ENCODE measurements at regions not wholly inside any gene's neighbourhood (a gene's known extent, or its start where the extent isn't known, plus 50 kb on each side); places are given as distances from the start of the nearest gene placed in this dataset.

GRCh38 chr1:55418208-55419000, 203.2 kb upstream of the USP24 start:
- Histone ChIP-seq H3K9me3 (ENCODE audit: control insufficient read depth, insufficient read depth, low read length) (no peaks in the 10 kb centered on the region), H3K4me3 (ENCODE audit: low read depth, low read length) (no peak overlapping the region), H3K4me1 (ENCODE audit: control insufficient read depth, insufficient read depth, low read length) (no peaks in the 10 kb centered on the region), H3K9ac (ENCODE audit: low read depth, low read length) (no peak overlapping the region), H3K36me3 (ENCODE audit: control insufficient read depth, insufficient read depth, low read length) (no peaks in the 10 kb centered on the region), H3K27ac (ENCODE audit: low read depth, low read length) (no peak overlapping the region), H3K27me3 (ENCODE audit: control insufficient read depth, insufficient read depth, low read length) (no peaks in the 10 kb centered on the region)

DNA sequence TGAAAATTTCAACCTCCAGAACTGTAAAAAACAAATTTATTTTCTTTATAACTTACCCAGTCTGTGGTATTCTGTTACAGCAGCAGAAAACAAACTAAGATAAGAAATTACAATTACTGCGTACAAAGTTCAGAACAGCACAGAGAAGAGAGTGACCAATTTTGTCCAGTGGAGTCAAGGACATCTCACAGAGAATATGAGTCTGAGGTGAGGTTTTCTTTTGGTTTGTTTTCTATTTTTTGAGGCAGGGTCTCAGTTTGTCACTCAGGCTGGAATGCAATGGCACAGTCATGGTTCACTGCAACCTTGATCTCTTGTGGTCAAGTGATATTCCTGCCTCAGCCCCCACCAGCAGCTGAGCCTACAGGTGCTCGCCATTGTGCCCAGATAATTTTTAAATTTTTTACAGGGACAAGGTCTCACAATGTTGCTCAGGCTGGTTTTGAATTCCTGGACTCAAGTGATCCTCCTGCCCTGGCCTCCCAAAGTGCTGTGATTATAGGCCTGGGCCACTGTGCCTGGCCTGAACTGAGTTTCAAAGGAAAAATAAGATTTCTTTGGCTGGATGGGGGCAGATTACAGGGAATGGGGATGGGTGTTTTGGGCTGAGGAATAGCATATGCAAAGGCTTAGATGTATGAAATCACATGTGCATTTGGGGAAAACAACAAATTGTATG, 201.1 kb upstream of the USP24 start:
- H3K27me3 ChIP-seq (ENCODE audit: control insufficient read depth, insufficient read depth, low read length): no peaks in the 10 kb centered on the region
- H3K9ac ChIP-seq (ENCODE audit: low read depth, low read length): no peak overlapping the region
- H3K4me1 ChIP-seq (ENCODE audit: control insufficient read depth, insufficient read depth, low read length): no peaks in the 10 kb centered on the region
- H3K27ac ChIP-seq (ENCODE audit: low read depth, low read length): no peak overlapping the region
- no peak overlapping the region for H3K4me3 ChIP-seq (ENCODE audit: low read depth, low read length)
- H3K9me3 ChIP-seq (ENCODE audit: control insufficient read depth, insufficient read depth, low read length): 0 out of 2 replicates have a peak, but pooled peaks cover 3% of the 10 kb centered on the region
- H3K36me3 ChIP-seq (ENCODE audit: control insufficient read depth, insufficient read depth, low read length): no peaks in the 10 kb centered on the region

DNA sequence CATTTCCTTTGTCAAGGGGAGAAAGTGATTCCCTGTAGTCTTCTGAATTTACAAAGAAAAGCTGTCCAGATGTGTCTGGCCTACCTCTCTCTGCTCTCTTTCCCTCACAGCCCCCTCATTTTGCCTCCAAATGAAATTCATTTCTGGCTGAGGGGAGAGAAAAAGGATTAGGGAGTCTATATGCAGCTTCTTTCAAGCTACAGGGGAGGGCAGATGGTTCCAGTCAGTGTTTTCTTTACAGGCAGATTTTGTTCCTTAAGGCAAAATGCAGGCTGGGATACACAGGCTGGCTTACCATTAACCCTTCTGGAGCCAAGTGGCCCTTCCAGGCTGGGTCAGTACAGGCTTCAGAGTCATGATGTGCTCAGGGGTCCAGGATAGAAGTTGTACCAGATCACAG, 198.1 kb upstream of the USP24 start:
- no peak overlapping the region for H3K9ac ChIP-seq (ENCODE audit: low read depth, low read length)
- 0 out of 2 replicates have a peak, but pooled peaks cover 3% of the 10 kb centered on the region for H3K9me3 ChIP-seq (ENCODE audit: control insufficient read depth, insufficient read depth, low read length)
- no peaks in the 10 kb centered on the region for H3K27me3 ChIP-seq (ENCODE audit: control insufficient read depth, insufficient read depth, low read length)
- H3K4me1 ChIP-seq (ENCODE audit: control insufficient read depth, insufficient read depth, low read length): no peaks in the 10 kb centered on the region
- no peaks in the 10 kb centered on the region for H3K36me3 ChIP-seq (ENCODE audit: control insufficient read depth, insufficient read depth, low read length)
- no peak overlapping the region for H3K4me3 ChIP-seq (ENCODE audit: low read depth, low read length)
- H3K27ac ChIP-seq (ENCODE audit: low read depth, low read length): no peak overlapping the region

DNA sequence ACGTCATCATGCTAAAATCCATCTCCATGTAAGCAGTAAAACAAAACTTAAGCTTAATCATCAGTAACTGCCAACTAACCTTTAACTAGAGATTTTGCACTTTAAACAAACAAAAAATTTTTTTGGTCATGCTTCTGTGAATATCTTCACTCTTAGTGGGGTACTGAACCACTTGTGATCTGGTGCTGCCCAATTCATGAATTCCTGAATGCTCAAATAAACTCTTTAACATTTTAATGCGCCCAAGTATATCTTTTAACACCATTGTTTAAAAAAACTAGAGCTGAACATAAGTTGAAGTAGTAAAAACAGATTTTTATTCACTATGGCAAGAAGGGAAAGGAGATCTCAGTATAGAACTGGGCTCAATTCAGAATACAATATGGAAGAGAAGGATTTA, 196.9 kb upstream of the USP24 start:
- Histone ChIP-seq H3K4me1 (ENCODE audit: control insufficient read depth, insufficient read depth, low read length) (no peaks in the 10 kb centered on the region), H3K4me3 (ENCODE audit: low read depth, low read length) (no peak overlapping the region)

DNA sequence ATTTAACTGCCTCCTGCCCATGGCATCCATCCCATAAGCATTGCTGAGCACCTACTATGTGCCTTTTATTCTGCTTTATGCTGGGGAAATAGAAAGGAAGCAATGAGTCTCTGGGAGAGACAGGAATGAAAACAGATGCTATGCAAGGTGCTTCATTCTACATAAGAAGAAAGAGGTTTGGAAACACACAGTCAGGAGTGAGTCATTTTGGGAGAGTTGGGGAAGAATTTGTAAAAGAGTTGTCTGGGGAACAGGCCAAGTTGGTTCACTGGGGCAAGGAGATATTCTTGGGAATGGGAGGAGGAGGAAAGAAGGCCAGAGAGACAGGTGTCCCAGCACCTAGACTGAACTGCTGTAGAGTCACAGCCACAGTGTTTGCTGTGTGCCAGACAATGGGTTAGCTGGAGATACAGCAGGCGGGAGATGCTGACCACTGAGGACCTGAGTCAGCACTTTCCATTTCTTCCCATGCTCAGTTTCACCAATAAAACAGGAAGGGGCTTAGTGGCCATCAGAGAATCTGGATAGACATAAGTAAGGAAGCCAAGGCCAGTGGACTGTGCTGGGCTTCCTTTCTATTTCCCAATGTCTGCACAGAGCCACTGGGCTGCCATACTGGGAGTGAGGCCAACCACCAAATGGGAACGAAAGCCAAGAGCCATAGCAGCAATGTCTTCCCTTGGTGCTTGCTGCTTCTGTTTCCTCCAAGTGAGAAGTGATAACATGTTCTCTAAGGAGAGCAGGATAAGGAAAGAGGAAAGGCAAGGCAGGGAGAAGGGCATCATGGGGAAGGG, 187.7 kb upstream of the USP24 start:
- Histone ChIP-seq H3K36me3 (ENCODE audit: control insufficient read depth, insufficient read depth, low read length) (no peaks in the 10 kb centered on the region), H3K4me1 (ENCODE audit: control insufficient read depth, insufficient read depth, low read length) (no peaks in the 10 kb centered on the region), H3K27me3 (ENCODE audit: control insufficient read depth, insufficient read depth, low read length) (no peaks in the 10 kb centered on the region), H3K9me3 (ENCODE audit: control insufficient read depth, insufficient read depth, low read length) (no peaks in the 10 kb centered on the region), H3K9ac (ENCODE audit: low read depth, low read length) (no peak overlapping the region), H3K27ac (ENCODE audit: low read depth, low read length) (no peak overlapping the region), H3K4me3 (ENCODE audit: low read depth, low read length) (no peak overlapping the region)

More for the DNA sequence above, 196.9 kb upstream of the USP24 start:
- Histone ChIP-seq H3K9ac (ENCODE audit: low read depth, low read length) (no peak overlapping the region), H3K27me3 (ENCODE audit: control insufficient read depth, insufficient read depth, low read length) (no peaks in the 10 kb centered on the region), H3K27ac (ENCODE audit: low read depth, low read length) (no peak overlapping the region), H3K9me3 (ENCODE audit: control insufficient read depth, insufficient read depth, low read length) (0 out of 2 replicates have a peak, but pooled peaks cover 3% of the 10 kb centered on the region), H3K36me3 (ENCODE audit: control insufficient read depth, insufficient read depth, low read length) (no peaks in the 10 kb centered on the region)

GRCh38 chr1:55402142-55402541, 187.0 kb upstream of the USP24 start:
- H3K27ac ChIP-seq (ENCODE audit: low read depth, low read length): no peak overlapping the region
- H3K4me3 ChIP-seq (ENCODE audit: low read depth, low read length): no peak overlapping the region
- no peaks in the 10 kb centered on the region for H3K4me1 ChIP-seq (ENCODE audit: control insufficient read depth, insufficient read depth, low read length)
- H3K9me3 ChIP-seq (ENCODE audit: control insufficient read depth, insufficient read depth, low read length): no peaks in the 10 kb centered on the region
- H3K9ac ChIP-seq (ENCODE audit: low read depth, low read length): no peak overlapping the region
- no peaks in the 10 kb centered on the region for H3K36me3 ChIP-seq (ENCODE audit: control insufficient read depth, insufficient read depth, low read length)
- no peaks in the 10 kb centered on the region for H3K27me3 ChIP-seq (ENCODE audit: control insufficient read depth, insufficient read depth, low read length)

DNA sequence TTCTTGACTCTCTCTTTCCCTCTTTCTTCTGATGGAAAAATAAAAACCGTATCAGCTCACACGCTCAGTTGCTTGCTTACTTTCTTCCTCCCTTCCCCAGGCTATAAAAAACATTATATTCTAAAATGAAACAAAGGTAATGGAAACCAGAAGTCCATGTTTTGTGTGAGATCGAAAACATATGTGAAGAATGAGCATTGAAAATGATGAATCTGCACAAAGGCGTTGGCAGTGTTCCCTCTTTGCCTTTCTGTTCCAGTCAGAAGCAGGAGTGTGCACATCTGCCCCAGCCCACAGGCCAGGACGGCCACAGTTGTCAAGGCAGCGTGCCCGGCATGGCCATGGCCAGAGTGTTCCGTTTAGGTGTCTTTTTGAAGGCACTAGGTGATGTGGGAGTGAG, 185.3 kb upstream of the USP24 start:
- Histone ChIP-seq H3K36me3 (ENCODE audit: control insufficient read depth, insufficient read depth, low read length) (no peaks in the 10 kb centered on the region), H3K27me3 (ENCODE audit: control insufficient read depth, insufficient read depth, low read length) (no peaks in the 10 kb centered on the region), H3K27ac (ENCODE audit: low read depth, low read length) (no peak overlapping the region), H3K9ac (ENCODE audit: low read depth, low read length) (no peak overlapping the region), H3K9me3 (ENCODE audit: control insufficient read depth, insufficient read depth, low read length) (no peaks in the 10 kb centered on the region), H3K4me1 (ENCODE audit: control insufficient read depth, insufficient read depth, low read length) (no peaks in the 10 kb centered on the region), H3K4me3 (ENCODE audit: low read depth, low read length) (no peak overlapping the region)

- Histone ChIP-seq H3K27ac (ENCODE audit: low read depth, low read length) (no peak overlapping the region), H3K36me3 (ENCODE audit: control insufficient read depth, insufficient read depth, low read length) (no peaks in the 10 kb centered on the region), H3K27me3 (ENCODE audit: control insufficient read depth, insufficient read depth, low read length) (no peaks in the 10 kb centered on the region), H3K9ac (ENCODE audit: low read depth, low read length) (no peak overlapping the region), H3K9me3 (ENCODE audit: control insufficient read depth, insufficient read depth, low read length) (no peaks in the 10 kb centered on the region), H3K4me1 (ENCODE audit: control insufficient read depth, insufficient read depth, low read length) (no peaks in the 10 kb centered on the region), H3K4me3 (ENCODE audit: low read depth, low read length) (no peak overlapping the region)
Observed at GRCh38 chr1:55399346-55399745, 184.2 kb upstream of the USP24 start.

DNA sequence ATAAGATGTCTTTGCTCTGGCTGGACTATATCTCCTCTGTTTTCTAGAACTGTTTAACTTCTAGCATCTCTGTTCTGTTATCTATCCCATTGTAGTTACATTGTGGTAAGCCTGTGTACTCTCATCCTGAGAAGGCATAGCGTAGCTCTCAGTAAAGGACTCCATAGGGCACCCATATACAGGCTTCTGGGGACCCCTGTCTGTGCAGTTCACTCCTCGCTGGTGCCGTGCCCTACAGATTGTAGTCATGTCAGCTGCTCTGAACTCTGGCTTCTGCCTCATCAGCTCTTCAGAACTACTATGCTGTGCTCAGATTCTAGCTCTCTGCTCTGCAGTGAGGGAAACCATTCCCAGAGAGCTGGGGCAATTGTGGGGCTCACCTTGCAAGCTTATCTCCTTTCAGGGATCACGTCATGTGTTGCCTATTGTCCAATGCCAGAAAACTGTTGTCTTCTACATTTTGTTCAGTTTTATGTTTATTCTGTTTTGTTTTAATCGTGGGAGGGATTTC, 181.3 kb upstream of the USP24 start:
- no peak overlapping the region for H3K9ac ChIP-seq (ENCODE audit: low read depth, low read length)
- no peak overlapping the region for H3K4me3 ChIP-seq (ENCODE audit: low read depth, low read length)
- no peaks in the 10 kb centered on the region for H3K27me3 ChIP-seq (ENCODE audit: control insufficient read depth, insufficient read depth, low read length)
- no peaks in the 10 kb centered on the region for H3K36me3 ChIP-seq (ENCODE audit: control insufficient read depth, insufficient read depth, low read length)
- H3K4me1 ChIP-seq (ENCODE audit: control insufficient read depth, insufficient read depth, low read length): no peaks in the 10 kb centered on the region
- no peaks in the 10 kb centered on the region for H3K9me3 ChIP-seq (ENCODE audit: control insufficient read depth, insufficient read depth, low read length)
- H3K27ac ChIP-seq (ENCODE audit: low read depth, low read length): no peak overlapping the region

GRCh38 chr1:55388960-55389359, 173.8 kb upstream of the USP24 start:
- no peak overlapping the region for H3K9ac ChIP-seq (ENCODE audit: low read depth, low read length)
- H3K4me3 ChIP-seq (ENCODE audit: low read depth, low read length): no peak overlapping the region
- no peaks in the 10 kb centered on the region for H3K4me1 ChIP-seq (ENCODE audit: control insufficient read depth, insufficient read depth, low read length)
- H3K27ac ChIP-seq (ENCODE audit: low read depth, low read length): no peak overlapping the region
- no peaks in the 10 kb centered on the region for H3K27me3 ChIP-seq (ENCODE audit: control insufficient read depth, insufficient read depth, low read length)
- H3K36me3 ChIP-seq (ENCODE audit: control insufficient read depth, insufficient read depth, low read length): no peaks in the 10 kb centered on the region
- H3K9me3 ChIP-seq (ENCODE audit: control insufficient read depth, insufficient read depth, low read length): peaks cover 2% of the 10 kb centered on the region; the same call in 1 of the 2 replicates

All from HUES48 (cell line).